Stimulated activated CD8-positive, alpha-beta memory T cell treated with anti-CD3 and anti-CD28 coated beads, Interleukin-4, amount 100 ng/mL, for 4 hours (primary cell): ENCODE measurements at regions not wholly inside any gene's neighbourhood (a gene's known extent, or its start where the extent isn't known, plus 50 kb on each side); places are given as distances from the start of the nearest gene placed in this dataset.

Source experiments
- DNase-seq, 2 donors: peaks; one replicate each; pipeline ENCODE4 v3.0.0-alpha.2; 2020; ENCODE audit warnings: low read depth in 2 of 2, low spot score in 1 of 2

- DNase-seq = no peak
Observed at GRCh38 chr1:199667089-199667488, 360.4 kb upstream of the NR5A2 start.

- no peak for DNase-seq
Observed at GRCh38 chr1:199669916-199670315, 357.6 kb upstream of the NR5A2 start.

- no peak for DNase-seq
Observed at GRCh38 chr1:199671684-199672083, 355.8 kb upstream of the NR5A2 start.

GRCh38 chr1:199675937-199676336 is 351.6 kb upstream of the NR5A2 start:
- DNase-seq = no peak

- DNase-seq = no peak
Observed at GRCh38 chr1:199678771-199679170, 348.7 kb upstream of the NR5A2 start.

- no peak for DNase-seq
Observed at GRCh38 chr1:199682081-199682480, 345.4 kb upstream of the NR5A2 start.

- no peak for DNase-seq
Observed at GRCh38 chr1:199684686-199685273, 342.7 kb upstream of the NR5A2 start.

- no peak for DNase-seq
Observed at GRCh38 chr1:199685369-199685768, 342.1 kb upstream of the NR5A2 start.

- no peak for DNase-seq
Observed at GRCh38 chr1:199687321-199687720, 340.2 kb upstream of the NR5A2 start.

GRCh38 chr1:199688133-199688676 is 339.3 kb upstream of the NR5A2 start:
- no peak for DNase-seq

- no peak for DNase-seq
Observed at GRCh38 chr1:199688774-199689173, 338.7 kb upstream of the NR5A2 start.

GRCh38 chr1:199690496-199690895 is 337.0 kb upstream of the NR5A2 start:
- no peak for DNase-seq

- no peak for DNase-seq
Observed at GRCh38 chr1:199691540-199691939, 336.0 kb upstream of the NR5A2 start.

GRCh38 chr1:199693724-199694123 is 333.8 kb upstream of the NR5A2 start:
- DNase-seq = no peak

- no peak for DNase-seq
Observed at GRCh38 chr1:199696225-199696624, 331.3 kb upstream of the NR5A2 start.

GRCh38 chr1:199698222-199698621 is 329.3 kb upstream of the NR5A2 start:
- no peak for DNase-seq

GRCh38 chr1:199700551-199700950 is 327.0 kb upstream of the NR5A2 start:
- DNase-seq = no peak

- no peak for DNase-seq
Observed at GRCh38 chr1:199701726-199702125, 325.8 kb upstream of the NR5A2 start.

- no peak for DNase-seq
Observed at GRCh38 chr1:199704231-199704630, 323.3 kb upstream of the NR5A2 start.

- no peak for DNase-seq
Observed at GRCh38 chr1:199705825-199706224, 321.7 kb upstream of the NR5A2 start.

- DNase-seq = no peak
Observed at GRCh38 chr1:199706826-199707606, 320.5 kb upstream of the NR5A2 start.

- DNase-seq = no peak
Observed at GRCh38 chr1:199710974-199711373, 316.5 kb upstream of the NR5A2 start.

GRCh38 chr1:199716729-199717128 is 310.8 kb upstream of the NR5A2 start:
- DNase-seq = no peak
